Neuronal stem cell (in vitro differentiated cells): ENCODE measurements at regions not wholly inside any gene's neighbourhood (a gene's known extent, or its start where the extent isn't known, plus 50 kb on each side); places are given as distances from the start of the nearest gene placed in this dataset.
"Not testable (repeated sequence)": the region's sequence is repeated elsewhere in the genome, so short reads cannot be mapped to it uniquely, and the experiment has no call there.

Experiments used
- DNase-seq: peaks from one replicate; pipeline ENCODE4 v3.0.0-alpha.2; 2013; ENCODE audit warnings: low spot score
- H2AFZ ChIP-seq: one replicate; pipeline ENCODE4 v1.6.1; 2013; ENCODE audit warnings: mild to moderate bottlenecking, low read length, inconsistent platforms
- H2AK5ac ChIP-seq: 2 replicates; pipeline ENCODE4 v1.6.1; 2013; ENCODE audit warnings: low read depth, mild to moderate bottlenecking, inconsistent platforms, low read length, moderate library complexity, mixed read lengths
- H2BK120ac ChIP-seq: 2 replicates; pipeline ENCODE4 v1.6.1; 2013; ENCODE audit warnings: low read depth, mild to moderate bottlenecking, inconsistent platforms, low read length, moderate library complexity, mixed read lengths
- H2BK12ac ChIP-seq: one replicate; pipeline ENCODE4 v1.6.1; 2013; ENCODE audit warnings: low read length, inconsistent platforms
- H2BK15ac ChIP-seq: 2 replicates; pipeline ENCODE4 v1.6.1; 2013; ENCODE audit warnings: mild to moderate bottlenecking, low read length, inconsistent platforms, mixed read lengths
- H2BK5ac ChIP-seq: one replicate; pipeline ENCODE4 v1.6.1; 2013; ENCODE audit warnings: inconsistent platforms, mild to moderate bottlenecking, low read length, moderate library complexity
- H3K14ac ChIP-seq: one replicate; pipeline ENCODE4 v1.6.1; 2013; ENCODE audit warnings: low read length, inconsistent platforms
- H3K18ac ChIP-seq: 2 replicates; pipeline ENCODE4 v1.6.1; 2013; ENCODE audit warnings: low read length, inconsistent platforms
- H3K23ac ChIP-seq: 2 replicates; pipeline ENCODE4 v1.6.1; 2013; ENCODE audit warnings: low read depth, mild to moderate bottlenecking, mixed read lengths, low read length, inconsistent platforms; ENCODE audit not compliant: poor library complexity
- H3K27ac ChIP-seq: replicated peaks from 3 replicates; pipeline ENCODE4 v1.5.1; 2013; ENCODE audit warnings: low read length, inconsistent platforms
- H3K27me3 ChIP-seq, 3 experiments: 2 replicates each; pipeline ENCODE4 v1.6.1; 2013; ENCODE audit warnings: low read length in 3 of 3, mild to moderate bottlenecking in 2 of 3, inconsistent platforms in 1 of 3, low read depth in 1 of 3, mixed read lengths in 1 of 3, moderate library complexity in 1 of 3; ENCODE audit not compliant: control insufficient read depth in 3 of 3, insufficient read depth in 3 of 3
- H3K36me3 ChIP-seq, 2 donors: replicated peaks in 1 of 2; 2 replicates each; pipeline ENCODE4 v1.6.1; 2013; ENCODE audit warnings: low read length in 2 of 2; ENCODE audit not compliant: control insufficient read depth in 2 of 2, insufficient read depth in 2 of 2
- H3K4ac ChIP-seq: 2 replicates; pipeline ENCODE4 v1.6.1; 2013; ENCODE audit warnings: inconsistent platforms, mild to moderate bottlenecking, low read length, moderate library complexity
- H3K4me1 ChIP-seq, 2 donors: 1 replicate in 1 of 2; 2 replicates in 1 of 2; pipeline ENCODE4 v1.6.1; 2013; ENCODE audit warnings: low read length in 2 of 2, low read depth in 1 of 2; ENCODE audit not compliant: control insufficient read depth in 2 of 2, insufficient read depth in 1 of 2
- H3K4me2 ChIP-seq: one replicate; pipeline ENCODE4 v1.6.1; 2013; ENCODE audit warnings: mild to moderate bottlenecking, low read length, inconsistent platforms; ENCODE audit not compliant: insufficient read depth, poor library complexity, severe bottlenecking
- H3K4me3 ChIP-seq, 2 donors: 2 replicates each; pipeline ENCODE4 v1.5.1; 2013; ENCODE audit warnings: low read length in 2 of 2, mild to moderate bottlenecking in 2 of 2, inconsistent platforms in 1 of 2, moderate library complexity in 1 of 2
- H3K79me1 ChIP-seq: one replicate; pipeline ENCODE4 v1.6.1; 2013; ENCODE audit warnings: low read depth, mild to moderate bottlenecking, inconsistent platforms, low read length, moderate library complexity
- H3K9ac ChIP-seq: one replicate; pipeline ENCODE4 v1.6.1; 2013; ENCODE audit warnings: mild to moderate bottlenecking, low read depth, low read length, inconsistent platforms; ENCODE audit not compliant: poor library complexity
- H3K9me3 ChIP-seq, 2 donors: replicated peaks in 1 of 2; 2 replicates each; pipeline versions ENCODE3 to v1.6.1; 2013; ENCODE audit warnings: low read length in 2 of 2, mild to moderate bottlenecking in 2 of 2, inconsistent platforms in 1 of 2, low read depth in 1 of 2, mixed read lengths in 1 of 2, moderate library complexity in 1 of 2; ENCODE audit not compliant: control insufficient read depth in 2 of 2, insufficient read depth in 1 of 2
- H4K8ac ChIP-seq: one replicate; pipeline ENCODE4 v1.6.1; 2013; ENCODE audit warnings: low read depth, mild to moderate bottlenecking, inconsistent platforms, low read length, moderate library complexity
- H4K91ac ChIP-seq: one replicate; pipeline ENCODE4 v1.6.1; 2013; ENCODE audit warnings: low read length, low read depth, mild to moderate bottlenecking, inconsistent platforms; ENCODE audit not compliant: poor library complexity
- WGBS, 2 donors: extraction: QIAGEN DNeasy Blood & Tissue Kit; methylation state at CpG; one replicate each; pipeline ENCODE4 v1.1.7; 2013; ENCODE audit warnings: missing lambda C conversion rate in 2 of 2, mixed read lengths in 1 of 2; ENCODE audit not compliant: insufficient read length in 2 of 2, insufficient replicate concordance in 1 of 2; ENCODE audit errors: extremely low coverage in 2 of 2; 5-methylcytosine and 5-hydroxymethylcytosine counted together

- Histone ChIP-seq H2BK15ac (no peak overlapping the region), H4K91ac (no peak overlapping the region), H4K8ac (no peak overlapping the region), H3K23ac (no peak overlapping the region), H3K4me2 (no peak overlapping the region), H3K27me3 (no peaks in the 10 kb centered on the region), H2AK5ac (no peak overlapping the region), H3K9me3 (no peaks in the 10 kb centered on the region), H2BK12ac (no peak overlapping the region), H3K4me1 (peaks cover 0 to 2% of the 10 kb centered on the region in 2 donors), H3K4me3 (no peak overlapping the region), H3K18ac (no peak overlapping the region), H3K14ac (no peak overlapping the region), H2BK5ac (no peak overlapping the region), H3K9ac (no peak overlapping the region), H2AFZ (no peak overlapping the region), H2BK120ac (no peak overlapping the region), H3K79me1 (no peaks in the 10 kb centered on the region), H3K4ac (no peak overlapping the region), H3K27ac (no peak overlapping the region), H3K36me3 (no peaks in the 10 kb centered on the region)
- DNase-seq: no peak
Observed at GRCh38 chr2:193368615-193369014, 1173.9 kb upstream of the TMEFF2 start.

GRCh38 chr2:193357508-193357907 is 1162.8 kb upstream of the TMEFF2 start:
- H3K4ac ChIP-seq: no peak overlapping the region
- H3K27me3 ChIP-seq: no peaks in the 10 kb centered on the region
- no peak overlapping the region for H2BK5ac ChIP-seq
- no peak overlapping the region for H3K4me3 ChIP-seq
- no peak overlapping the region for H3K23ac ChIP-seq
- no peak overlapping the region for H4K8ac ChIP-seq
- no peak overlapping the region for H4K91ac ChIP-seq
- H3K79me1 ChIP-seq: no peaks in the 10 kb centered on the region
- no peak overlapping the region for H2BK120ac ChIP-seq
- H2AFZ ChIP-seq: no peak overlapping the region
- H3K4me1 ChIP-seq: peaks cover 0 to 2% of the 10 kb centered on the region in 2 donors
- H2AK5ac ChIP-seq: no peak overlapping the region
- no peak overlapping the region for H3K9ac ChIP-seq
- H3K9me3 ChIP-seq: no peaks in the 10 kb centered on the region
- H3K36me3 ChIP-seq: no peaks in the 10 kb centered on the region
- no peak overlapping the region for H3K4me2 ChIP-seq
- no peak overlapping the region for H3K27ac ChIP-seq
- no peak overlapping the region for H2BK12ac ChIP-seq
- no CpG with 5 or more reads among the region's 4 CpGs for WGBS, 2 donors
- no peak overlapping the region for H3K14ac ChIP-seq
- no peak overlapping the region for H3K18ac ChIP-seq
- no peak for DNase-seq
- H2BK15ac ChIP-seq: no peak overlapping the region

GRCh38 chr2:193352665-193353242 is 1158.0 kb upstream of the TMEFF2 start:
- not testable (repeated sequence) for H3K9me3 ChIP-seq, H3K23ac ChIP-seq, H3K27ac ChIP-seq, H2AFZ ChIP-seq, H3K79me1 ChIP-seq, H3K36me3 ChIP-seq, H3K4me3 ChIP-seq, H4K8ac ChIP-seq, H3K9ac ChIP-seq, DNase-seq, H3K4ac ChIP-seq, H2BK5ac ChIP-seq, H2BK15ac ChIP-seq, H4K91ac ChIP-seq, H2BK12ac ChIP-seq, H2AK5ac ChIP-seq, H3K4me2 ChIP-seq, H3K27me3 ChIP-seq, H3K18ac ChIP-seq, H3K4me1 ChIP-seq, H3K14ac ChIP-seq, H2BK120ac ChIP-seq
- no CpG with 5 or more reads among the region's 13 CpGs for WGBS, 2 donors

GRCh38 chr2:193350509-193350908 is 1155.8 kb upstream of the TMEFF2 start:
- no peak overlapping the region for H2BK5ac ChIP-seq
- no peak overlapping the region for H2BK120ac ChIP-seq
- no CpG with 5 or more reads among the region's 2 CpGs for WGBS, 2 donors
- H3K27me3 ChIP-seq: no peaks in the 10 kb centered on the region
- no peak overlapping the region for H3K14ac ChIP-seq
- H3K23ac ChIP-seq: no peak overlapping the region
- H2BK15ac ChIP-seq: no peak overlapping the region
- peaks cover 0 to 4% of the 10 kb centered on the region in 2 donors for H3K4me1 ChIP-seq
- H3K36me3 ChIP-seq: no peaks in the 10 kb centered on the region
- H4K8ac ChIP-seq: no peak overlapping the region
- no peaks in the 10 kb centered on the region for H3K9me3 ChIP-seq
- no peak for DNase-seq
- peak overlapping the region; percentile 12 for H2AFZ ChIP-seq
- no peaks in the 10 kb centered on the region for H3K79me1 ChIP-seq
- H3K4me3 ChIP-seq: no peak overlapping the region
- no peak overlapping the region for H3K9ac ChIP-seq
- no peak overlapping the region for H3K4ac ChIP-seq
- no peak overlapping the region for H2BK12ac ChIP-seq
- H2AK5ac ChIP-seq: no peak overlapping the region
- H3K4me2 ChIP-seq: no peak overlapping the region
- H3K27ac ChIP-seq: no peak overlapping the region
- H3K18ac ChIP-seq: no peak overlapping the region
- no peak overlapping the region for H4K91ac ChIP-seq
